AG04450 (cell line): ENCODE measurements at regions not wholly inside any gene's neighbourhood (a gene's known extent, or its start where the extent isn't known, plus 50 kb on each side); places are given as distances from the start of the nearest gene placed in this dataset.
"Not testable (repeated sequence)": the region's sequence is repeated elsewhere in the genome, so short reads cannot be mapped to it uniquely, and the experiment has no call there.

Experiments
- CTCF ChIA-PET: fragments of 300-600, 350-600 bp; formaldehyde crosslinking; extraction: SDS; loops from one replicate; lab custom pipeline; 2022; ENCODE audit warnings: antibody characterized with exemption, inconsistent platforms; lab: Charles Lee
- POLR2A ChIA-PET: fragments of 350-600 bp; formaldehyde crosslinking; extraction: SDS; loops from one replicate; lab custom pipeline; 2021; ENCODE audit warnings: antibody characterized with exemption, inconsistent platforms; lab: Yijun Ruan, JAX
- DNase-seq: peaks from one replicate; pipeline ENCODE4 v3.0.0-alpha.2; 2011; ENCODE audit warnings: low read depth, low spot score
- H3K27ac ChIP-seq: one replicate; pipeline ENCODE4 v1.5.1; 2012; ENCODE audit warnings: low read depth, low read length, control low read depth
- H3K27me3 ChIP-seq: one replicate; pipeline ENCODE4 v1.6.0; 2012; ENCODE audit warnings: low read length; ENCODE audit not compliant: control insufficient read depth, insufficient read depth
- H3K4me3 ChIP-seq: 2 replicates; pipeline ENCODE4 v1.5.1; 2011; ENCODE audit warnings: mild to moderate bottlenecking, low read depth, low read length, control low read depth
- H3K9me3 ChIP-seq: 2 replicates; pipeline ENCODE4 v1.5.1; 2012; ENCODE audit warnings: low read length; ENCODE audit not compliant: control insufficient read depth, insufficient read depth
- CTCF ChIP-seq: IDR thresholded peaks from 2 replicates; pipeline ENCODE4 v1.5.1; 2011; ENCODE audit warnings: low read depth, low read length, control low read depth, inconsistent platforms

- ChIA-PET POLR2A (no interaction called here), CTCF (interaction anchor here (1.3 kb wide), 1 partner anchor 371 kb away, joined by 3 read pairs; no protein-coding TSS in a partner anchor)
- no peak for TF ChIP-seq CTCF
- DNase-seq = no peak
- H3K27ac ChIP-seq = no peak overlapping the region
- H3K4me3 ChIP-seq = no peak overlapping the region
- peaks cover 2% of the 10 kb centered on the region for H3K27me3 ChIP-seq
- H3K9me3 ChIP-seq = no peaks in the 10 kb centered on the region
These were observed 135.6 kb downstream of the NUFIP1 start for GRCh38 chr13:44853641-44854040.

GRCh38 chr13:44848920-44849676 lies 140.2 kb downstream of the NUFIP1 start:
- H3K4me3 ChIP-seq = no peak overlapping the region
- TF ChIP-seq CTCF = no peak
- H3K9me3 ChIP-seq = no peaks in the 10 kb centered on the region
- no peak overlapping the region for H3K27ac ChIP-seq
- ChIA-PET POLR2A (no interaction called here), CTCF (no interaction called here)
- no peak for DNase-seq
- peaks cover 2% of the 10 kb centered on the region for H3K27me3 ChIP-seq

- H3K9me3 ChIP-seq, H3K27ac ChIP-seq, H3K27me3 ChIP-seq, DNase-seq, POLR2A ChIA-PET, H3K4me3 ChIP-seq, CTCF ChIA-PET: not testable (repeated sequence)
These were observed 143.8 kb downstream of the NUFIP1 start for GRCh38 chr13:44845281-44846058.

GRCh38 chr13:44844786-44845185 lies 144.5 kb downstream of the NUFIP1 start:
- H3K27ac ChIP-seq = no peak overlapping the region
- ChIA-PET CTCF (no interaction called here), POLR2A (no interaction called here)

GRCh38 chr13:44843403-44843802 lies 145.9 kb downstream of the NUFIP1 start:
- Histone ChIP-seq H3K9me3 (no peaks in the 10 kb centered on the region), H3K4me3 (no peak overlapping the region), H3K27ac (no peak overlapping the region), H3K27me3 (no peaks in the 10 kb centered on the region)
- no peak for TF ChIP-seq CTCF
- DNase-seq = no peak
- ChIA-PET CTCF (no interaction called here), POLR2A (no interaction called here)

More at GRCh38 chr13:44844786-44845185, 144.5 kb downstream of the NUFIP1 start:
- Histone ChIP-seq H3K9me3 (no peaks in the 10 kb centered on the region), H3K27me3 (no peaks in the 10 kb centered on the region), H3K4me3 (no peak overlapping the region)
- no peak for TF ChIP-seq CTCF
- no peak for DNase-seq
